ENCODE measurements at regions not wholly inside any gene's neighbourhood (a gene's known extent, or its start where the extent isn't known, plus 50 kb on each side); places are given as distances from the start of the nearest gene placed in this dataset.
"Not testable (repeated sequence)": the region's sequence is repeated elsewhere in the genome, so short reads cannot be mapped to it uniquely, and the experiment has no call there.

DNA sequence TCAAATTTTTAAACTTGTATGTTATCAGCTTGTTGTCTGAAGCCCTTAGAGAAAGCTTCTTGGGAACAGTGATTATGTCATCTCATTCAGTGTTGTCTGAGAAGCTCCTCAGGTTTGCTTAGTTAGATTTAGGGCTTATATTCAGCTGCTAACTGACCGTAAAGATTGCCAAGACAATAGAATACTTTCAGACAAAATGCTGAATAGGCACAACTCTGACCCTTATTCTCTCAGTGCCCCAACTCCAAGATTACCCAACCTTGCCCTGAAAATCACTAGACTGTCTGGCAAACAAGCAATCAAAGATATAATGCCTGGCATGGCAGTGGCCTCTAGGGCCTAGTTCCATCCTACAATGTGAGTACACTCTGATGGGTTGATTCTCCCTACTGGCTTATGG, 950.5 kb upstream of the HS3ST1 start:
- DNase-seq, result no peak
- no peaks in the 10 kb centered on the region for H3K9me3 ChIP-seq (replicated peaks in 1 of 3)
- no peaks in the 10 kb centered on the region for H3K27me3 ChIP-seq
- intact Hi-C loops (cut with DNase I), result no loop called here
- H3K27ac ChIP-seq, result no peak overlapping the region
- TF ChIP-seq POLR2A (IDR thresholded peaks at IDR 0.05) (no peak), CTCF (IDR thresholded peaks at IDR 0.05) (no peak)
- no peak overlapping the region for H3K4me3 ChIP-seq
- WGBS, 4 donors, result 74 to 91% (median 81%) methylated on average over 1 of the region's 1 CpG
- no peaks in the 10 kb centered on the region for H3K36me3 ChIP-seq (replicated peaks in 1 of 2)
- no peaks in the 10 kb centered on the region for H3K4me1 ChIP-seq (replicated peaks in 1 of 2)

GRCh38 chr4:12375805-12376204, 947.1 kb upstream of the HS3ST1 start:
- intact Hi-C loops (cut with DNase I), result no loop called here
- no peaks in the 10 kb centered on the region for H3K36me3 ChIP-seq (replicated peaks in 1 of 2)
- no peak for DNase-seq
- H3K4me3 ChIP-seq, result no peak overlapping the region
- H3K27me3 ChIP-seq, result no peaks in the 10 kb centered on the region
- WGBS, 4 donors, result 71 to 86% (median 81%) methylated on average over 1 of the region's 1 CpG
- H3K9me3 ChIP-seq (replicated peaks in 1 of 3), result no peaks in the 10 kb centered on the region
- no peaks in the 10 kb centered on the region for H3K4me1 ChIP-seq (replicated peaks in 1 of 2)
- H3K27ac ChIP-seq, result no peak overlapping the region
- TF ChIP-seq CTCF (IDR thresholded peaks at IDR 0.05), result no peak
- TF ChIP-seq POLR2A (IDR thresholded peaks at IDR 0.05), result no peak

DNA sequence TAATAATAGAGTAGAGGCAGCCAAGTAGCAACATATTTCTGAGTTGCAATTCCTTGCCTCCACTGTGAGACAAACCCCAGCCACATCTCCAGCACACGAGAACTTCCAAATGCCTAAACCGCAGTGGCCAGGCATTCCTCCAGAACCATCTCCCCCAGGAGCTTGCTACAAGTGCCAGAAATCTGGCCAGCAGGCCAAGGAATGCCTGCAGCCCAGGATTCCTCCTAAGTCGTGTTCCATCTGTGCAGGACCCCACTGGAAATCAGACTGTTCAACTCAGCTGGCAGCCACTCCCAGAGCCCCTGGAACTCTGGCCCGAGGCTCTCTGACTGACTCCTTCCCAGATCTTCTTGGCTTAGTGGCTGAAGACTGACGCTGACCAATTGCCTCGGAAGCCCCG, 937.2 kb upstream of the HS3ST1 start:
- H3K27me3 ChIP-seq; H3K4me3 ChIP-seq; H3K36me3 ChIP-seq (replicated peaks in 1 of 2); intact Hi-C loops (cut with DNase I); H3K4me1 ChIP-seq (replicated peaks in 1 of 2); H3K9me3 ChIP-seq (replicated peaks in 1 of 3); H3K27ac ChIP-seq; DNase-seq: not testable (repeated sequence)
- 83 to 91% (median 83%) methylated on average over 7 of the region's 7 CpGs for WGBS, 4 donors

GRCh38 chr4:12360391-12360790, 931.7 kb upstream of the HS3ST1 start:
- 68 to 94% (median 85%) methylated on average over 1 of the region's 1 CpG for WGBS, 4 donors
- intact Hi-C loops (cut with DNase I), result no loop called here
- Histone ChIP-seq H3K27me3 (no peaks in the 10 kb centered on the region), H3K36me3 (replicated peaks in 1 of 2) (no peaks in the 10 kb centered on the region), H3K9me3 (replicated peaks in 1 of 3) (no peaks in the 10 kb centered on the region), H3K27ac (no peak overlapping the region), H3K4me1 (replicated peaks in 1 of 2) (no peaks in the 10 kb centered on the region), H3K4me3 (no peak overlapping the region)
- DNase-seq, result peak in 2 of 7 donors; percentile 4 to 26
- TF ChIP-seq CTCF (IDR thresholded peaks at IDR 0.05) (no peak), POLR2A (IDR thresholded peaks at IDR 0.05) (no peak)

DNA sequence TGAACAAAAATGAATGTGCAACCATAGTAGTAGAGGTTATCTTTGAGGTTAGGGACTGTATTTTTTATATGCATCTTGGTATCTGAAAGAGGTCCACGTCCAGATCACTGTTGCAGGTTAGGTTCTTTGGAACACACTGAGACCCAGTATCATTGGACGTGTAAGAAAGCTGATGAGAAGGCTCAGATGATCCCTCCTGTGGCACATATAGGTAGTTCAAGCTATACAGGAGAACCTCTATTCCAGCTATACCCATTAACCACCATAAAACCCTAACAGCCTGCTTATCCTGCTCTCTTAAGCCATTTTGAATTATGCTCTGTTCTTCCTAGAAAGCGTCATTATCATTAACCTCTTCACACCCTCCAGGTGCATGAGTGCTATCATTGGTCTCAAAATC, 930.7 kb upstream of the HS3ST1 start:
- Histone ChIP-seq H3K4me3 (no peak overlapping the region), H3K36me3 (replicated peaks in 1 of 2) (no peaks in the 10 kb centered on the region), H3K27me3 (no peaks in the 10 kb centered on the region), H3K9me3 (replicated peaks in 1 of 3) (no peaks in the 10 kb centered on the region), H3K4me1 (replicated peaks in 1 of 2) (no peaks in the 10 kb centered on the region), H3K27ac (no peak overlapping the region)
- no peak for DNase-seq
- intact Hi-C loops (cut with DNase I), result no loop called here
- 46 to 51% (median 47%) methylated on average over 3 of the region's 3 CpGs for WGBS, 4 donors
- TF ChIP-seq CTCF (IDR thresholded peaks at IDR 0.05) (no peak), POLR2A (IDR thresholded peaks at IDR 0.05) (no peak)

GRCh38 chr4:12333083-12333482, 904.4 kb upstream of the HS3ST1 start:
- H3K27me3 ChIP-seq; H3K27ac ChIP-seq; H3K4me3 ChIP-seq; H3K4me1 ChIP-seq (replicated peaks in 1 of 2); H3K36me3 ChIP-seq (replicated peaks in 1 of 2); intact Hi-C loops (cut with DNase I); DNase-seq; H3K9me3 ChIP-seq (replicated peaks in 1 of 3): not testable (repeated sequence)
- 83 to 96% (median 87%) methylated on average over 2 of the region's 2 CpGs for WGBS, 4 donors
